Keratinocyte (primary cell): ENCODE measurements at regions not wholly inside any gene's neighbourhood (a gene's known extent, or its start where the extent isn't known, plus 50 kb on each side); places are given as distances from the start of the nearest gene placed in this dataset.
"Not testable (repeated sequence)": the region's sequence is repeated elsewhere in the genome, so short reads cannot be mapped to it uniquely, and the experiment has no call there.

ENCODE experiments used
- EZH2 ChIP-seq: IDR thresholded peaks from one replicate; pipeline ENCODE4 v1.6.1; 2012; ENCODE audit warnings: inconsistent platforms, mild to moderate bottlenecking, low read length, moderate library complexity
- TF ChIP-seq, protein P1 (sequence below), 3 experiments: IDR thresholded peaks in 1 of 3; conservative IDR thresholded peaks in 1 of 3; optimal IDR thresholded peaks in 1 of 3; 2 replicates in 2 of 3; 3 replicates in 1 of 3; pipeline versions ENCODE3 to v1.5.1; 2011; ENCODE audit warnings: low read length in 3 of 3, mild to moderate bottlenecking in 3 of 3, moderate library complexity in 2 of 3, control low read depth in 1 of 3, inconsistent platforms in 1 of 3; ENCODE audit not compliant: insufficient read depth in 2 of 3; ENCODE audit errors: extremely low read depth in 1 of 3

- TF ChIP-seq, protein P1, sequence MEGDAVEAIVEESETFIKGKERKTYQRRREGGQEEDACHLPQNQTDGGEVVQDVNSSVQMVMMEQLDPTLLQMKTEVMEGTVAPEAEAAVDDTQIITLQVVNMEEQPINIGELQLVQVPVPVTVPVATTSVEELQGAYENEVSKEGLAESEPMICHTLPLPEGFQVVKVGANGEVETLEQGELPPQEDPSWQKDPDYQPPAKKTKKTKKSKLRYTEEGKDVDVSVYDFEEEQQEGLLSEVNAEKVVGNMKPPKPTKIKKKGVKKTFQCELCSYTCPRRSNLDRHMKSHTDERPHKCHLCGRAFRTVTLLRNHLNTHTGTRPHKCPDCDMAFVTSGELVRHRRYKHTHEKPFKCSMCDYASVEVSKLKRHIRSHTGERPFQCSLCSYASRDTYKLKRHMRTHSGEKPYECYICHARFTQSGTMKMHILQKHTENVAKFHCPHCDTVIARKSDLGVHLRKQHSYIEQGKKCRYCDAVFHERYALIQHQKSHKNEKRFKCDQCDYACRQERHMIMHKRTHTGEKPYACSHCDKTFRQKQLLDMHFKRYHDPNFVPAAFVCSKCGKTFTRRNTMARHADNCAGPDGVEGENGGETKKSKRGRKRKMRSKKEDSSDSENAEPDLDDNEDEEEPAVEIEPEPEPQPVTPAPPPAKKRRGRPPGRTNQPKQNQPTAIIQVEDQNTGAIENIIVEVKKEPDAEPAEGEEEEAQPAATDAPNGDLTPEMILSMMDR (optimal IDR thresholded peaks at IDR 0.05 in 1 of 3, IDR thresholded peaks at IDR 0.05 in 1 of 3, conservative IDR thresholded peaks at IDR 0.05 in 1 of 3; ENCODE audit: extremely low read depth in 1 of 3, insufficient read depth in 2 of 3, low read length in 3 of 3), result not testable (repeated sequence)
- not testable (repeated sequence) for TF ChIP-seq EZH2
Measured at GRCh38 chr5:152038856-152039255, 114.2 kb upstream of the GLRA1 start.
